SK-N-SH treated with all-trans-retinoic acid at 6 μM for 48 hours (cell line): ENCODE measurements at regions not wholly inside any gene's neighbourhood (a gene's known extent, or its start where the extent isn't known, plus 50 kb on each side); places are given as distances from the start of the nearest gene placed in this dataset.

Experiments
- ATAC-seq: fragments of 200-7000 bp; cut with Tn5 transposase; 3 replicates; pipeline ENCODE4 v1.9.1; 2020; ENCODE audit warnings: mild to moderate bottlenecking, moderate library complexity
- ARNTL ChIP-seq: fragments of 450-650 bp; formaldehyde crosslinking; IDR thresholded peaks from 2 replicates; pipeline ENCODE4 v1.5.0; 2020; ENCODE audit warnings: low read depth, mild to moderate bottlenecking, moderate library complexity, borderline replicate concordance
- BACH2 ChIP-seq: fragments of 250-450 bp; sonication (Bioruptor Pico); IDR thresholded peaks from 2 replicates; pipeline ENCODE4 v1.9.0; 2021; ENCODE audit warnings: mild to moderate bottlenecking, borderline replicate concordance
- CREB5 ChIP-seq: fragments of 250-450 bp; sonication (Bioruptor Pico); IDR thresholded peaks from 2 replicates; pipeline ENCODE4 v1.5.1; 2020; ENCODE audit warnings: low read depth, mild to moderate bottlenecking, moderate library complexity
- CSDC2 ChIP-seq: fragments of 250-450 bp; sonication (Bioruptor Pico); IDR thresholded peaks from 2 replicates; pipeline ENCODE4 v1.5.0; 2020; ENCODE audit warnings: mild to moderate bottlenecking, moderate library complexity
- ESRRG ChIP-seq: fragments of 250-450 bp; sonication (Bioruptor Pico); IDR thresholded peaks from 2 replicates; pipeline ENCODE4 v1.6.1; 2021; ENCODE audit warnings: mild to moderate bottlenecking
- GLIS3 ChIP-seq: fragments of 250-450 bp; sonication (Bioruptor Pico); IDR thresholded peaks from 2 replicates; pipeline ENCODE4 v1.5.0; 2020; ENCODE audit warnings: mild to moderate bottlenecking, moderate library complexity
- ISL1 ChIP-seq: fragments of 250-450 bp; sonication (Bioruptor Pico); IDR thresholded peaks from 2 replicates; pipeline ENCODE4 v2.1.2; 2022; ENCODE audit warnings: mild to moderate bottlenecking, moderate library complexity
- PPARA ChIP-seq: fragments of 250-450 bp; sonication (Bioruptor Pico); IDR thresholded peaks from 2 replicates; pipeline ENCODE4 v1.5.0; 2020; ENCODE audit warnings: mild to moderate bottlenecking, borderline replicate concordance
- RARB ChIP-seq: fragments of 250-450 bp; sonication (Bioruptor Pico); IDR thresholded peaks from 2 replicates; pipeline ENCODE4 v1.8.0; 2021; ENCODE audit warnings: mild to moderate bottlenecking, moderate library complexity
- SNAI2 ChIP-seq: fragments of 250-450 bp; sonication (Bioruptor Pico); IDR thresholded peaks from 2 replicates; pipeline ENCODE4 v1.5.0; 2020; ENCODE audit warnings: mild to moderate bottlenecking, moderate library complexity
- TCF4 ChIP-seq: fragments of 250-450 bp; sonication (Bioruptor Pico); IDR thresholded peaks from 2 replicates; pipeline ENCODE4 v1.8.0; 2021; ENCODE audit warnings: mild to moderate bottlenecking, moderate library complexity, borderline replicate concordance
- TOX ChIP-seq: fragments of 250-450 bp; sonication (Bioruptor Pico); IDR thresholded peaks from 2 replicates; pipeline ENCODE4 v1.8.0; 2021; ENCODE audit warnings: mild to moderate bottlenecking, moderate library complexity, borderline replicate concordance
- TSHZ2 ChIP-seq: fragments of 250-450 bp; sonication (Bioruptor Pico); IDR thresholded peaks from 2 replicates; pipeline ENCODE4 v1.5.0; 2020; ENCODE audit warnings: mild to moderate bottlenecking, moderate library complexity
- ZC3H10 ChIP-seq: fragments of 250-450 bp; sonication (Bioruptor Pico); IDR thresholded peaks from 2 replicates; pipeline ENCODE4 v1.5.1; 2021; ENCODE audit warnings: mild to moderate bottlenecking, moderate library complexity
- ZFP3 ChIP-seq: fragments of 250-450 bp; sonication (Bioruptor Pico); IDR thresholded peaks from 2 replicates; pipeline ENCODE4 v1.5.0; 2020; ENCODE audit warnings: mild to moderate bottlenecking, moderate library complexity
- ZFP30 ChIP-seq: fragments of 450-650 bp; formaldehyde crosslinking; IDR thresholded peaks from 2 replicates; pipeline ENCODE4 v1.5.0; 2022; ENCODE audit warnings: mild to moderate bottlenecking, moderate library complexity
- ZNF565 ChIP-seq: fragments of 450-650 bp; formaldehyde crosslinking; conservative IDR thresholded peaks from 2 replicates; pipeline ENCODE4 v1.5.0; 2020; ENCODE audit warnings: low read depth, mild to moderate bottlenecking, moderate library complexity
- ZNF70 ChIP-seq: fragments of 450-650 bp; formaldehyde crosslinking; IDR thresholded peaks from 2 replicates; pipeline ENCODE4 v1.5.0; 2020; ENCODE audit warnings: mild to moderate bottlenecking, moderate library complexity
- ZNF8 ChIP-seq: fragments of 450-650 bp; formaldehyde crosslinking; IDR thresholded peaks from 2 replicates; pipeline ENCODE4 v1.5.0; 2020; ENCODE audit warnings: mild to moderate bottlenecking, moderate library complexity
- TF ChIP-seq, protein P1 (sequence below): fragments of 250-450 bp; sonication (Bioruptor Pico); IDR thresholded peaks from 2 replicates; pipeline ENCODE4 v1.8.0; 2021; ENCODE audit warnings: low read depth, mild to moderate bottlenecking, moderate library complexity, borderline replicate concordance
- TF ChIP-seq, protein P2 (sequence below): fragments of 250-450 bp; sonication (Bioruptor Pico); IDR thresholded peaks from 2 replicates; pipeline ENCODE4 v1.8.0; 2020; ENCODE audit warnings: mild to moderate bottlenecking, moderate library complexity, borderline replicate concordance

DNA sequence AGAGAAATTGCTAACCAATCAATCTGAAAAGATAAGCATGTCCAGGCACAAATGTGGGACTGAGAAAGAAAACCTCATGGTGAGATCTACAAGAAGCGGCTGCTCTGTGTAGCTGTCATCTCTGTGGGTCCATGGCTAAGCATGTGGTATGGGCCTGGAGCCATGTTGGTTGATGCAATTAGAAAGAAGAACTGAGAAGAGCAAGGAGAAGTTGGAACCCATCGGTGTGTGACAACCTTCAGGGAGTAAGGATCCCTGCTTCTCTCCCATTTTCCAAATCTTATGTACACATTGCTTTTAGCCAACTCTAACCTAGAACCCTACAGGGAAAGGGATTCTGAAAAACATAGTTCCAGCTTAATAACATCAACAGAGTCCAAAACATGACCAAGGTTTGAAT lies 890.2 kb downstream of the FSTL5 start (continued):
- TF ChIP-seq, protein P1, sequence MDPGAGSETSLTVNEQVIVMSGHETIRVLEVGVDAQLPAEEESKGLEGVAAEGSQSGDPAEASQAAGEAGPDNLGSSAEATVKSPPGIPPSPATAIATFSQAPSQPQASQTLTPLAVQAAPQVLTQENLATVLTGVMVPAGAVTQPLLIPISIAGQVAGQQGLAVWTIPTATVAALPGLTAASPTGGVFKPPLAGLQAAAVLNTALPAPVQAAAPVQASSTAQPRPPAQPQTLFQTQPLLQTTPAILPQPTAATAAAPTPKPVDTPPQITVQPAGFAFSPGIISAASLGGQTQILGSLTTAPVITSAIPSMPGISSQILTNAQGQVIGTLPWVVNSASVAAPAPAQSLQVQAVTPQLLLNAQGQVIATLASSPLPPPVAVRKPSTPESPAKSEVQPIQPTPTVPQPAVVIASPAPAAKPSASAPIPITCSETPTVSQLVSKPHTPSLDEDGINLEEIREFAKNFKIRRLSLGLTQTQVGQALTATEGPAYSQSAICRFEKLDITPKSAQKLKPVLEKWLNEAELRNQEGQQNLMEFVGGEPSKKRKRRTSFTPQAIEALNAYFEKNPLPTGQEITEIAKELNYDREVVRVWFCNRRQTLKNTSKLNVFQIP: no peak
- no peak for TF ChIP-seq GLIS3 (CRISPR knock-in tag)
- no peak for TF ChIP-seq TSHZ2 (CRISPR knock-in tag)

DNA sequence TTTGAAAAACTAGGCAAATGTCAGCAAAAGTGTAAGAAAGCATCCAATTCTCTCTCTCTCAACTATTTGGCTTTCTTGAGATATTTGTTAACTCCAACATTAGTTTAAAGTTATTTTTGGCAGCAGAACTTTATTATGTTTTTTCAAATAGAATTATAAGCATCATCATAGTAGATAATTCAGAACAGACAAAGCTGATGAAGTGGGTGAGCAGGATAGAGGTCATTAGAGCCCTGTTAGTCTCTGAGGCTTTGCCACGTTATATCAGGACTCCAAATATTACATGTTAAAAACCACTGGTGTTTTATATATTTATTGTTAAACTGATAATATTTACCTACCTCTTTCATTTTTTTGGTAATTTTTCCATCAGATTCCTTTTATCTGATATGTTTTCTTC lies 903.0 kb downstream of the FSTL5 start:
- no peak for ATAC-seq
- TF ChIP-seq TCF4 (CRISPR knock-in tag): peak; percentile 72
- TF ChIP-seq CSDC2 (CRISPR knock-in tag): no peak

GRCh38 chr4:161256716-161257115 lies 907.1 kb downstream of the FSTL5 start:
- TF ChIP-seq ZFP30 (CRISPR knock-in tag) (no peak), PPARA (CRISPR knock-in tag) (no peak), ARNTL (no peak), RARB (no peak)
- ATAC-seq: peak; percentile 78

- no peak for ATAC-seq
- TF ChIP-seq ZNF8 (CRISPR knock-in tag): no peak
- TF ChIP-seq TOX (CRISPR knock-in tag): no peak
- no peak for TF ChIP-seq CSDC2 (CRISPR knock-in tag)
- TF ChIP-seq RARB: no peak
- TF ChIP-seq ZC3H10 (CRISPR knock-in tag): no peak
- no peak for TF ChIP-seq ZNF70 (CRISPR knock-in tag)
Measured at GRCh38 chr4:161256172-161256571, 907.6 kb downstream of the FSTL5 start.

GRCh38 chr4:161254375-161254774 lies 909.4 kb downstream of the FSTL5 start:
- ATAC-seq: no peak
- no peak for TF ChIP-seq CREB5 (CRISPR knock-in tag)
- TF ChIP-seq, all 23 proteins: peak for 0

GRCh38 chr4:161252520-161253141 lies 911.2 kb downstream of the FSTL5 start:
- TF ChIP-seq ZFP30 (CRISPR knock-in tag): no peak
- TF ChIP-seq ESRRG (CRISPR knock-in tag): no peak
- no peak for TF ChIP-seq TOX (CRISPR knock-in tag)
- no peak for TF ChIP-seq BACH2
- no peak for TF ChIP-seq ZNF70 (CRISPR knock-in tag)
- TF ChIP-seq ZNF8 (CRISPR knock-in tag): no peak
- no peak for TF ChIP-seq ISL1 (CRISPR knock-in tag)
- no peak for TF ChIP-seq ZFP3 (CRISPR knock-in tag)
- no peak for TF ChIP-seq ZNF565
- TF ChIP-seq, protein P2, sequence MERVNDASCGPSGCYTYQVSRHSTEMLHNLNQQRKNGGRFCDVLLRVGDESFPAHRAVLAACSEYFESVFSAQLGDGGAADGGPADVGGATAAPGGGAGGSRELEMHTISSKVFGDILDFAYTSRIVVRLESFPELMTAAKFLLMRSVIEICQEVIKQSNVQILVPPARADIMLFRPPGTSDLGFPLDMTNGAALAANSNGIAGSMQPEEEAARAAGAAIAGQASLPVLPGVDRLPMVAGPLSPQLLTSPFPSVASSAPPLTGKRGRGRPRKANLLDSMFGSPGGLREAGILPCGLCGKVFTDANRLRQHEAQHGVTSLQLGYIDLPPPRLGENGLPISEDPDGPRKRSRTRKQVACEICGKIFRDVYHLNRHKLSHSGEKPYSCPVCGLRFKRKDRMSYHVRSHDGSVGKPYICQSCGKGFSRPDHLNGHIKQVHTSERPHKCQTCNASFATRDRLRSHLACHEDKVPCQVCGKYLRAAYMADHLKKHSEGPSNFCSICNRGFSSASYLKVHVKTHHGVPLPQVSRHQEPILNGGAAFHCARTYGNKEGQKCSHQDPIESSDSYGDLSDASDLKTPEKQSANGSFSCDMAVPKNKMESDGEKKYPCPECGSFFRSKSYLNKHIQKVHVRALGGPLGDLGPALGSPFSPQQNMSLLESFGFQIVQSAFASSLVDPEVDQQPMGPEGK (CRISPR knock-in tag): no peak
- TF ChIP-seq SNAI2 (CRISPR knock-in tag): no peak
- TF ChIP-seq ARNTL: no peak
- ATAC-seq: peak; percentile 57
